HG02759 (cell line): ENCODE measurements at regions not wholly inside any gene's neighbourhood (a gene's known extent, or its start where the extent isn't known, plus 50 kb on each side); places are given as distances from the start of the nearest gene placed in this dataset.
"Not testable (repeated sequence)": the region's sequence is repeated elsewhere in the genome, so short reads cannot be mapped to it uniquely, and the experiment has no call there.

Experiments
- ATAC-seq: cut with Tn5 transposase; IDR thresholded peaks from one replicate; pipeline ENCODE4 v1.9.1; 2021; ENCODE audit warnings: mild to moderate bottlenecking, moderate library complexity; ENCODE audit not compliant: unreplicated experiment

DNA sequence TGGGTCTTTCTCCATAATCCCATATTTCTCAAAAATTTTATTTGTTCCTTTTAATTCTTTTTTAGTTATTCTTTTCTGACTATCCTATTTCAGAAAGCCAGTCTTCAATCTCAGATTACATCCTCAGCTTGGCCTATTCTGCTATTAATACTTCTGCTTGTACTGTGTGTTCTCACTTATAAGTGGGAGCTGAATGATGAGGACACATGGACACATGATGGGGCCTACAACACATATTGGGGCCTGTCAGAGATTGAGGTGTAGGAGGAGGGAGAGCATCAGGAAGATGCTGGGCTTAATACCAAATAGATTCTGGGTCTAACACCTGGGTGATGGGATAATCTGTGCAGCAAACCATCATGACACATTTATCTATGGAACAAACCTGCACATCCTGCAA lies 82.3 kb downstream of the MAGEE1 start:
- no peak for ATAC-seq

DNA sequence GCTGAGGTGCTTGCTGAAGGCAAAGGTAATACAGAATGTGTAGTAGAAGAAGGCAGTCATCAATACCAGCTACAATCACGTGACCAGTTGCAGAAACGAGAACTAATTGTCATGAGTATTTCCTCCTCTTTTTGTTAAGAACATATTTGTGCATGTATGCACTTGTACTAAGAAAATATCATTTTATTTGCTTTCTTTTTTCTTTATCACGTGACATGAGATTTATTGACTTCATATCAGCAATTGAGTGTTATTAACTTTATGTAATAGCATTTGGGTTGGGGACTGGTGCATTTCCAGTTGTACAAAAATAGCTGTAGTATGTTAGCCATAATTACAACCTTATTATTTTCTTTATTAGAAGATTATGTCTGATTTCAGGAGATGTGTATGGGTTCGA lies 90.0 kb downstream of the MAGEE1 start:
- ATAC-seq = no peak

DNA sequence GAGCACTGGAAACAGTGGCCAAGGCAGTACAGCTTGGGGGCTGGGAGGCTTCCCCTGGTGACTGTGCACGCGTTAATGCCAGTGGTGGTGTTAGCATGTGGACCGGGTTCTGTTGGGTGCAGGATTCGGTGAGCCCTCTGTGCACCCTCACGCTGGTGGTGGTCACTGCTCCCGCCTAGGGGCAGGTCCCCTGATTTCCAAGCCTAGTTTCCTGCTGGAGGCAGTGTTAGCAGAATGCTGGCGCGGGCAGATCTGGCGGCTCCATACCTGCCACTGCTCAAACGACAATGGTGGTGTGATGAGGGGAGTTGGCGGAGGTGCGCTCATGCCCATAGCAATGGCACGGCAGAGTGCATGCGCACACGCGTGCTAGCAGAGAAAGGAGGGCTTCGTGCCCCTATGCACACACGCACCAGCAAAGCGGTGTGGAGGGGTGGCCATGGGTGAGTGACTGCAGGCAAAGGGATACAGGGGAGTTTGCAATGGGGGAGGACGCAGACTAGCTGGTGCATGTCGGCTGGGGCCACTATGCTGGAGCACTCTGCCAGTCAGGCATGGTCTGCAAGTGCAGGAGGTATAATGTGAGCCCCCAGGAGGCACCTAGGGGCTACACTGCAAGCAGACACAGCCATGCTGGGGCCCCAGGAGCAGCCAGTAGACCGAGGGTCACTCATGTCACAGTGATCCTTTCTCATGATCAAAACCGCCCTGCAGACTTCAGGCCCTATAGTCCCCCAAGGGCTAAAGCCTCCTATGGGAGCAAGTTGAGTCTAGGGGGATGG lies 93.0 kb downstream of the MAGEE1 start:
- no peak for ATAC-seq

DNA sequence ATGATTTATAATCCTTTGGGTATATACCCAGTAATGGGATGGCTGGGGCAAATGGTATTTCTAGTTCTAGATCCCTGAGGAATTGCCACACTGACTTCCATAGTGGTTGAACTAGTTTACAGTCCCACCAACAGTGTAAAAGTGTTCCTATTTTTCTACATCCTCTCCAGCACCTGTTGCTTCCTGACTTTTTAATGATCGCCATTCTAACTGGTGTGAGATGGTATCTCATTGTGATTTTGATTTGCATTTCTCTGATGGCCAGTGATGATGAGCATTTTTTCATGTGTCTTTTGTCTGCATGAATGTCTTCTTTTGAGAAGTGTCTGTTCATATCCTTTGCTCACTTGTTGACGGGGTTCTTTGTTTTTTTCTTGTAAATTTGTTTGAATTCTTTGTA lies 108.2 kb downstream of the MAGEE1 start:
- not testable (repeated sequence) for ATAC-seq

DNA sequence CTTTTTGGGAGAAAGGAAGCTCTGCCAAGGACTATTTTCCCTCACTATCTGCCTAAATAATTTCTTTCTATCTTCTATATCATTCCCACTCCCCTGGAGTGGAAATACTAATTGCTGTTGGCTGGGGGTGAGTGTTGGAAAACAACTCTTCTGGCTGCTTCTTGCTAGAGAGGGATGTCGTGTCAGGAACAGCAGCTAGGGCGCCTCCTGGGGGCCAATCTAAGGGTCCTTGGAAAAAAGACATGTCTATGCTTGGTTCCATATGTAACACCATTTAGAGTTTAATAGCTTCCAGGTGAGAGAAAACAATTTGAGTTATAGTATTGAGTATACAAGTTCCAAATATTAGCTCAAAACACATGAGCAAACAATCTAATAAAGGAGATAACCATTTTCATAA lies 111.3 kb downstream of the MAGEE1 start:
- ATAC-seq = no peak

DNA sequence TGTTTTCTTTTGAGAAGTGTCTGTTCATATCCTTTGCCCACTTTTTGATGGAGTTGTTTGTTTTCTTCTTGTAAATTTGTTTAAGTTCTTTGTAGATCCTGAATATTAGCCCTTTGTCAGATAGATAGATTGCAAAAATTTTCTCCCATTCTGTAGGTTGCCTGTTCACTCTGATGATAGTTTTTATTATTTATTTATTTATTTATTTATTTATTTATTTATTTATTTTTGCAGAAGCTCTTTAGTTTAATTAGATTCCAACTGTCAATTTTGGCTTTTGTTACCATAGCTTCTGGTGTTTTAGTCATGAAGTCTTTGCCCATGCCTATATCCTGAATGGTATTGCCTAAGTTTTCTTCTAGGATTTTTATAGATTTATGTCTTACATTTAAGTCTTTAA lies 115.9 kb downstream of the MAGEE1 start:
- not testable (repeated sequence) for ATAC-seq

DNA sequence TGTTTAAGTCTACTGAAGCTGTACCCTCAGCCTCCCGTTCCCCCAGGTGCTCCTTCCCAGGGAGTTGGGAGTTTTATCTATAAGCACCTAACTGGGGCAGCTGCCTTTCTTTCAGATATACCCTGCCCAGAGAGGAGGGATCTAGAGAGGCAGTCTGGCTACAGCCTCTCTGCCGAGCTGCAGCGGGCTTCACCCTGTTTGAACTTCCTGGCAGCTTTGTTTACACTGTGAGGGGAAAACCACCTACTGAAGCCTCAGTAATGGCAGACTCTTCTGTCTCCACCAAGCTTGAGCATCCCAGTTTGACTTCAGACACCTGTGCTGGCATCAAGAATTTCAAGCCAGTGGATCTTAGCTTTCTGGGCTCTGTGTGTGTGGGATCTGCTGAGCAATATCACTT lies 122.5 kb downstream of the MAGEE1 start:
- no peak for ATAC-seq

DNA sequence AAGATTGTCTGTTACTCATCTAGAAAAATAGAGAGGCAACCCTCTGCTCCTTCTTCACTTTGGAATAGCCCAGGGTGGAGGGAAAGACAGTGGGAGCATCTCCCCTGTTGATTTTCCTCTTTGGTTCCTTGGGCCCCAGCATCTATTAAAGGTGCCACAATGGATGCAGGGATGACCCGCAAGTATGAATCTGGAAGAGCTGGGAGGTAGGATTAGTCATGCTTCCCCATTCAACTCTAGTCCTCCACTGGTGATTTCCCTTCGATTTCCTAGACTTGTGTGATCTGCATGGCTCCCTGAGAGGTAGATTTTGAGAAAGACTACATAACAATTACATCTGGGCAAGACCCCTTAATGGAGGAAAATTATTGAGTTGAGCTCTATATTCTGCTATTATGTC lies 127.8 kb downstream of the MAGEE1 start:
- no peak for ATAC-seq

DNA sequence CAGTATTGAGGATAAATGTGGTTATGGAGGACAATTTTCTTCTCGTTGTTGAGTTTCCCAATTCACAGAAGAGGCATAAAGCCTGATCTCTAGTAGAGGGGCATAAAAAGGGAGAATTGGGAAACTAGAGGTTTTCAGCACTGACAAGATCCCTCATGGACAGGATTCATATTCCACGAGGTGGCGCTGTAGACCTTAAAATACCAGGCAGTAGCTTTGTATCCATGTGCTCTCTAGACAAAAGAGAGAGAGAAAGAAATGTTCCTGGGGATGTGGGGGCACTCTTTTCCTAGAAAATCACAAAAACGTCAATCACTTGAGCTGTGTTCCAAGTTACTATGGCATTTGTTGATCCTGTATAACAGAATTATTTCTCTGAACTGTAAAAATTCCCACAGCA lies 128.3 kb downstream of the MAGEE1 start:
- no peak for ATAC-seq

DNA sequence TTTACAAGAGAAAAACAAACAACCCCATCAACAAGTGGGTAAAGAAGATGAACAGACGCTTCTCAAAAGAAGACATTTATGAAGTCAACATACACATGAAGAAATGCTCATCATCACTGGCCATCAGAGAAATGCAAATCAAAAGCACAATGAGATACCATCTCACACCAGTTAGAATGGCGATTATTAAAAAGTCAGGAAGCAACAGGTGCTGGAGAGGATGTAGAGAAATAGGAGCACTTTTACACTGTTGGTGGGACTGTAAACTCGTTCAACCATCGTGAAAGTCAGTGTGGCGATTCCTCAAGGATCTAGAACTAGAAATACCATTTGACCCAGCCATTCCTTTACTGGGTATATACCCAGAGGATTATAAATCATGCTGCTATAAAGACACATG lies 137.3 kb downstream of the MAGEE1 start:
- not testable (repeated sequence) for ATAC-seq

DNA sequence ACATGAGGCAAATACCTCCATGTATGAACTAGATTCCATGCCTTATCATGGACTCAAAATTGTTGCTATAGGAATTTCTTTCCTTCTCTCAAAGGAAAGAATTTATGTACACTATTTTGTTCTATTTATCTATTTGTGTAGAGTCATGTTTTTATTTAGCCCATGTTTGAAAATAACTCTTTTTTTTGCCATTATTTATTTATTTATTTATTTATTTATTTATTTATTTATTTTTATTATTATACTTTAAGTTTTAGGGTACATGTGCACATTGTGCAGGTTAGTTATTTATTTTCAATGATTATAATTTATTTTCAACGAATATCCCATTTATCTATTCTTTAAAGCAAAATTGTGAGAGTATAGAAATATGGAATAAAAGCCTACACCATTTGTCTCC lies 177.9 kb downstream of the MAGEE1 start:
- ATAC-seq = no peak

DNA sequence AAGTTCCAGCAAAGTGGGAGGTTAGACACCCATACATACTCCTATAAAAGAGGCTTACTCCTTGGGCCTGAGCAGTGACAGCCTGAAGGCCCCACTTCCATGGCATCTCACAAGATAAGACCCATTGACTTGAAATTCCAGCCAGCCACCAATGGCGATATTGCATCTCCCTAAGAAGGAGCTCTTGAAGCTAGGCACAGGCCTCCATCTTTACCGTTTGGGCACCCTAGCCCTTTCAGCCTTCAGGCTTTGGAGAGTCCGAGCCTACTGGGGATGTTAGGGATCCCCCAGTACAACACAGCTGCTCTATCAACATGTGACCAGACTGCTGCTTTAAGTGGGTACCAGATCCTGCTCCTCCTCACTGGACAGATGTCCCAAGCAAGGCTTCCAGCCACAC lies 189.5 kb downstream of the MAGEE1 start:
- ATAC-seq = no peak

DNA sequence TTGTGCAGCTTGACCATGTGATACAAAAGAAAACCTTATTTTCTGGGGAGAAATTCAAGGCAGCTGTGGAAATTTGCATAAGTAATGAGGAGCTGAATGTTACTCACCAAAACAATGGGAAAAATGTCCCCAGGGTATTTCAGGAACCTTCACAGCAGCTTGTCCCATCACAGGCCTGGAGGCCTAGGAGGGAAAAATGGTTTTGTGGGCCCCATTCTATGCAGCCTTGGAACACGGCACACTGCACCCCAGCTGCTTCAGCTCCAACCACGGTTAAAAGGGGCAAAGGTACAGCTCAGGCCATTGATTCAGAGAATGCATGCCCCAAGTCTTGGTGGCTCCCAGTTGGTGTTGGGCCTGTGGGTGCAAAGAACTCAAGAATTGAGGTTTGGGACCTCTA lies 216.1 kb downstream of the MAGEE1 start:
- no peak for ATAC-seq

DNA sequence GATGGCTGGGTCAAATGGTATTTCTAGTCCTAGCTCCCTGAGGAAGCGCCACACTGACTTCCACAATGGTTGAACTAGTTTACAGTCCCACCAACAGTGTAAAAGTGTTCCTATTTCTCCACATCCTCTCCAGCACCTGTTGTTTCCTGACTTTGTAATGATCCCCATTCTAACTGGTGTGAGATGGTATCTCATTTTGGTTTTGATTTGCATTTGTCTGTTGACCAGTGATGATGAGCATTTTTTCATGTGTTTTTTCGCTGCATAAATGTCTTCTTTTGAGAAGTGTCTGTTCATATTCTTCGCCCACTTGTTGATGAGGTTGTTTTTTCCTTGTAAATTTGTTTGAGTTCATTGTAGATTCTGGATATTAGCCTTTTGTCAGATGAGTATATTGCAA lies 223.9 kb downstream of the MAGEE1 start:
- ATAC-seq = not testable (repeated sequence)

DNA sequence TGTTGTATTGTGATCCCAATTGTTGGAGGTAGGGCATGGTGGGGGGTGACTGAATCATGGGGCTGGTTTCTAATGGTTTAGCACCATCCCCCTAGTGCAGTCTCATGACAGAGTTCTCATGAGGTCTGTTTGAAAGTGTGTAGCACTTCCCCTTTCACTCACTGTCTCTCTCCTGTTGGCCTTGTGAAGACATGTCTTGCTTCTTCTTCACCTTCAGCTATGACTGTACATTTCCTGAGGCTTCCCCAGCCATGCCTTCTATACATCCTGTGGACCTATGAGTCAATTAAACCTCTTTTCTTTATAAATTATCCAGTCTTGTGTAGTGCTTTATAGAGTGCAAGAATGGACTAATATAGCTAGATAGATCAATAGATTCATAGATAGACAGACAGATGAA lies 230.0 kb downstream of the MAGEE1 start:
- ATAC-seq = peak; percentile 48
